Fibroblast of lung (primary cell): ENCODE measurements at regions not wholly inside any gene's neighbourhood (a gene's known extent, or its start where the extent isn't known, plus 50 kb on each side); places are given as distances from the start of the nearest gene placed in this dataset.

Experiments used
- CTCF ChIP-seq, 2 donors: IDR thresholded peaks in 1 of 2; conservative IDR thresholded peaks in 1 of 2; 1 replicate in 1 of 2; 2 replicates in 1 of 2; pipeline ENCODE4 v1.5.1; 2011 to 2012; ENCODE audit warnings: low read length in 2 of 2, control low read depth in 1 of 2, inconsistent platforms in 1 of 2, low read depth in 1 of 2, mild to moderate bottlenecking in 1 of 2
- EZH2 ChIP-seq: IDR thresholded peaks from 2 replicates; pipeline ENCODE4 v1.5.1; 2012; ENCODE audit warnings: low read length, control low read depth, mild to moderate bottlenecking; ENCODE audit errors: missing control alignments

GRCh38 chr10:132129431-132129830 is 57.3 kb upstream of the DPYSL4 start:
- TF ChIP-seq EZH2, result no peak
- TF ChIP-seq CTCF (conservative IDR thresholded peaks at IDR 0.05 in 1 of 2, IDR thresholded peaks at IDR 0.05 in 1 of 2; ENCODE audit: low read depth in 1 of 2, low read length in 2 of 2), result no peak
